GM23248 (cell line): ENCODE measurements at regions not wholly inside any gene's neighbourhood (a gene's known extent, or its start where the extent isn't known, plus 50 kb on each side); places are given as distances from the start of the nearest gene placed in this dataset.

ENCODE experiments used
- EZH2 ChIP-seq: fragments of 200-600 bp; sonication (generic); IDR thresholded peaks from 2 replicates; pipeline ENCODE4 v1.6.1; 2018; ENCODE audit warnings: antibody characterized with exemption, mild to moderate bottlenecking; ENCODE audit not compliant: insufficient read depth, poor library complexity, severe bottlenecking
- EZH2phosphoT487 ChIP-seq: fragments of 200-600 bp; sonication (generic); IDR thresholded peaks from 2 replicates; pipeline ENCODE4 v1.6.1; 2018; ENCODE audit warnings: antibody characterized with exemption, moderate library complexity, mild to moderate bottlenecking, low read depth; ENCODE audit not compliant: insufficient read depth

- TF ChIP-seq EZH2phosphoT487 (no peak), EZH2 (no peak)
Observed at GRCh38 chr15:36331531-36332275, 247.7 kb upstream of the CDIN1 start.
